ENCODE measurements at regions not wholly inside any gene's neighbourhood (a gene's known extent, or its start where the extent isn't known, plus 50 kb on each side); places are given as distances from the start of the nearest gene placed in this dataset.
A peak's percentile ranks its signal among the peaks of the same experiment; 100 is the strongest.
"Not testable (repeated sequence)": the region's sequence is repeated elsewhere in the genome, so short reads cannot be mapped to it uniquely, and the experiment has no call there.

DNA sequence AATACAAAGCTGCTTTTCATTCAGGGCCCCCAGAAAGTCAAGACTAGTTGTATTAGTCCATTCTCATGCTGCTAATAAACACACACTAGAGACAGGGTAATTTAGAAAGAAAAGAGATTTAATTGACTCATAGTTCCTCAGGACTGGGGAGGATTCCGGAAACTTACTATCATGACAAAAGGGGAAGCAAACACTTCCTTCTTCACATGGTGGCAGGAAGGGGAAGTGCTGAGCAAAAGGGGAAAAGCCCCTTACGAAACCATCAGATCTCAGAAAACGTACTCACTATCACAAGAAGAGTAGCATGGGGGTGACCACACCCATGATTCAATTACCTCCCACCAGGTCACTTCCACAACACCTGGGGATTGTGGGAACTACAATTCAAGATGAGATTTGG lies 373.8 kb upstream of the FRG1 start:
- not testable (repeated sequence) for H3K36me3 ChIP-seq, H3K4me3 ChIP-seq, H3K27ac ChIP-seq, H3K27me3 ChIP-seq, H3K4me1 ChIP-seq, H3K9ac ChIP-seq, H3K9me3 ChIP-seq, H3K4me2 ChIP-seq, H4K20me1 ChIP-seq

DNA sequence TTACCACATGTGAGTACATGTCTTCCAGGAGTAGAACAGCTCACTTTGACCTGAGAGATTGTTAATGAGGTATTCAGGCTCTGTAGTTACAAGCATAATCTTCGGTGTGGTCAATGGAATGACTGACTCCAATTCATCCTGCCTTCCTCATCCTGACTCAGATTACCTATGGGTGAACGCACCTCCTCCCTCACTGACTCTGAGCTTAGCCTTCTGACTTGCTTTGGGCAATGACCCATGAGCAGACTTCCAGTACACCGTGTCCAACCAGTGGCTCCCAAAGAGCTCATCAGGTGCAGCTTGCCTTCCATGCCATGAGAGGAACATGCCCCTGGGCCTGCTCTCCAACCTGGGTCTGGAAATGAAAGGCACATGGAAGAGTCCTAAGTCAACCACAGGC lies 361.0 kb upstream of the FRG1 start:
- not testable (repeated sequence) for H3K27ac ChIP-seq, H3K4me2 ChIP-seq, H3K36me3 ChIP-seq, H4K20me1 ChIP-seq, H3K9me3 ChIP-seq, H3K4me1 ChIP-seq, H3K4me3 ChIP-seq, H3K27me3 ChIP-seq, H3K9ac ChIP-seq

DNA sequence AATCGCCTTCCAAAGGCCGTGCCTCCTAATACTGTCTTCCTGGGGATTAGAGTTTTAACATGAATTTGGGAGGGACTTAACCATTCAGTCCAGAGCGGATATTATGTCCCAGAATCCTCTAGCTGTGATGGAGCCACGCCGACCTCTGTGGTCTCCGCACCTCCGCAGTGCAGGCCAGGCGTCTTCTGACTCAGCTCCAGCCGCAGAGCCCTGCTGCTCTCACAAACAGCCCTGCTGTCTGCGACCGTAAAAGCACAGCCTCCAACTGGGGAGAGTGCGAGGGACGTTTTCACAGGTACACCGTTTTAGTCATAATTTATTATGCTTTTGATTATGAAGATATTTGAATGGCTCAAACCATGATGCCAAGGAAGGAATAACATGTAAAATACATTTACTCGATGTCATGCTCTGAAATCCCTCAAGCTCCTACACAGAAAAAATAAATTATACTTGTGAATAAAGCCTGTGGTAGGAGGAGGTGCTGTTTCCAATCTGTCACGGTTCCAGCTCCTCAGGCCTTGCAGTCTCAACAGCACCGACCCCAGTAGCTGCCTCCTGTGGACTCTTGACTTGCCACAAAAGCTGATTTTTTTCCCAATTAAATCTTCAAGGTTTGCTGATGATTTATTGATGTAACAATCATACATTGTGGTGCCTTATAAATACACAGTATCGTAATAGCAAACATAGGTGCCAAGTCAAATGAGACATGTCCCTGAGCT lies 353.6 kb upstream of the FRG1 start:
- not testable (repeated sequence) for H4K20me1 ChIP-seq, H3K4me1 ChIP-seq, H3K9me3 ChIP-seq, H3K4me3 ChIP-seq, H3K36me3 ChIP-seq, H3K27me3 ChIP-seq, H3K9ac ChIP-seq, H3K4me2 ChIP-seq, H3K27ac ChIP-seq

DNA sequence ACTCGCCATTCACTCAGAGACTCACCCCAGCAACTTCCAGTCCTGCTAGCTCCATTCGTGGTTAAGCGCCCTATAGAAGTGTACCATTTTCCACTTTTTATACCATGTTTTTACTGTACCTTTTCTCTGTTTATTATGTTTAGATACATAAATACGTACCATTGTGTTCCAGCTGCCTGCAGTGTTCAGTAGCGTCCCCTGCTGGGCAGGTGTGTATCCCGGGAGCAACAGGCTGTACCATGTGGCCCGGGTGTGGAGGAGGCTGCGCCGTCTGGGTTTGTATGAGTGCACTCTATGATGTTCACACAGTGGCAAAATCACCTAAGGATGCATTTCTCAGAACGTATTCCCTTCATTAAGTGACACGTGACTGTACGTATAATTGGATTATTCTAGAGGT lies 351.5 kb upstream of the FRG1 start:
- H3K4me1 ChIP-seq, H3K4me3 ChIP-seq, H3K27me3 ChIP-seq, H3K36me3 ChIP-seq, H4K20me1 ChIP-seq, H3K9ac ChIP-seq, H3K27ac ChIP-seq, H3K9me3 ChIP-seq, H3K4me2 ChIP-seq: not testable (repeated sequence)

DNA sequence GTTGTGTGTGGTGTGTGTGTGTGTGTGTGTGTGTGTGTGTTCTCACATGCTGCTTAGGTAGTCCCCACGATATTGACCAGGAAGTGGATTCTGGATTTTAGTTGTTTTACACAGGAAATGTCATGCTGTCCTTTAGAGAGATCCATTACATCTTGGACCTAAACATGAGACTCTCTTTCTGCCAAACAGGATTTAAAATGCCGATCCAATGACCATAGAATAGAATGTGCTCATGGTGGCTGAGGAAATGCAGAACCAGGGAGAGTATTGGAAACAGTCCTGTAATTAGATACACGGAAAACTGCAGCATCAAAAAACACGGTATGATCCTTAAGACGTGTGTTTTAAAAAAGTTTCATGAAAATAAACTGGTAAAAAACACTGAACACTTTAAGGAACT lies 347.8 kb upstream of the FRG1 start:
- H3K27ac ChIP-seq, result no peak overlapping the region
- H3K4me3 ChIP-seq, result no peak overlapping the region
- no peaks in the 10 kb centered on the region for H3K9me3 ChIP-seq
- H3K36me3 ChIP-seq, result no peaks in the 10 kb centered on the region
- H3K27me3 ChIP-seq, result no peaks in the 10 kb centered on the region
- H3K9ac ChIP-seq, result no peak overlapping the region
- H4K20me1 ChIP-seq, result no peaks in the 10 kb centered on the region
- no peaks in the 10 kb centered on the region for H3K4me1 ChIP-seq
- TF ChIP-seq Cebpa-rat (IDR thresholded peaks at IDR 0.05), result no peak
- no peak overlapping the region for H3K4me2 ChIP-seq

DNA sequence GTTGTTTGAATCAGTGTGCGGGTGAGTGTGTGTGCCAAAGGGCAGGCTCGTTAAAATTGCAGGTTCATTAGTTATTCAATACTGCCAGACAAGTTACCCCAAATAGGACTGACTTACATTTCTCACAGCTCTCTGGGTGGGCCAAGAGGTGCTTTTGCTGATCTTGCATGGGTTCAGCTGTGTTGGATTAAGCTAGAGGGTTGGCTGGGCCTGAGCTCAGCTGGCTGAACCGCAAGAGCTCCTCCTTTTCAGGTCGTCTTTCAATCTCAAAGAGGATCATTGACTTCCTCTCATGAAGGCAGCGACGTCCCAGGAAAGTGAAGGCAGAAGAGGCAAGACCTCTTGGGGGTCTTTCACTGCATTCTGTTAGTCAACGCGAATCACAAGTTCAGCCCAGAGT lies 343.3 kb upstream of the FRG1 start:
- peaks cover 12% of the 10 kb centered on the region for H3K4me1 ChIP-seq
- no peak overlapping the region for H3K4me2 ChIP-seq
- TF ChIP-seq Cebpa-rat (IDR thresholded peaks at IDR 0.05), result no peak
- H3K9me3 ChIP-seq, result no peaks in the 10 kb centered on the region
- H3K4me3 ChIP-seq, result no peak overlapping the region
- no peaks in the 10 kb centered on the region for H4K20me1 ChIP-seq
- no peaks in the 10 kb centered on the region for H3K36me3 ChIP-seq
- no peaks in the 10 kb centered on the region for H3K27me3 ChIP-seq
- no peak overlapping the region for H3K9ac ChIP-seq
- H3K27ac ChIP-seq, result no peak overlapping the region

DNA sequence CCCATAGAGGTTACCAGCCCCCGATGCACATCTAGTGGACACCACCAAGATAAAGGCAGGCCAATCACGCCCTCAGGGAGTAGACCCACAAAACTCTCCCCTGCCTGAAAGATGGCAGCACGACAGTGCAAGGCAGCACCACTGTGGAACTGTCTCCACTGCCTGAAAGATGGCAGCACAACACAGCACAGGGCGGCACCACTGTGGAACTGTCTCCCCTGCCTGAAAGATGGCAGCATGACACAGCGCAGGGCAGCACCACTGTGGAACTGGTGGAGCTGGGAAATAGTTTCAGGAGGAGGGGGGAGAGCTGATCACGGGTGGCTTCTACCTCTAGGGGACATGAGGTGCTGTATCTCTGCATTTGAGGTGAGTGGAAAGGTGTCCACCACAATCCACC lies 340.4 kb upstream of the FRG1 start:
- Histone ChIP-seq H3K36me3 (no peaks in the 10 kb centered on the region), H3K27ac (no peak overlapping the region), H3K9ac (no peak overlapping the region), H3K4me1 (peaks cover 24% of the 10 kb centered on the region), H4K20me1 (no peaks in the 10 kb centered on the region), H3K9me3 (no peaks in the 10 kb centered on the region), H3K27me3 (no peaks in the 10 kb centered on the region), H3K4me3 (no peak overlapping the region), H3K4me2 (peak overlapping the region; percentile 50)
- TF ChIP-seq Cebpa-rat (IDR thresholded peaks at IDR 0.05), result no peak

DNA sequence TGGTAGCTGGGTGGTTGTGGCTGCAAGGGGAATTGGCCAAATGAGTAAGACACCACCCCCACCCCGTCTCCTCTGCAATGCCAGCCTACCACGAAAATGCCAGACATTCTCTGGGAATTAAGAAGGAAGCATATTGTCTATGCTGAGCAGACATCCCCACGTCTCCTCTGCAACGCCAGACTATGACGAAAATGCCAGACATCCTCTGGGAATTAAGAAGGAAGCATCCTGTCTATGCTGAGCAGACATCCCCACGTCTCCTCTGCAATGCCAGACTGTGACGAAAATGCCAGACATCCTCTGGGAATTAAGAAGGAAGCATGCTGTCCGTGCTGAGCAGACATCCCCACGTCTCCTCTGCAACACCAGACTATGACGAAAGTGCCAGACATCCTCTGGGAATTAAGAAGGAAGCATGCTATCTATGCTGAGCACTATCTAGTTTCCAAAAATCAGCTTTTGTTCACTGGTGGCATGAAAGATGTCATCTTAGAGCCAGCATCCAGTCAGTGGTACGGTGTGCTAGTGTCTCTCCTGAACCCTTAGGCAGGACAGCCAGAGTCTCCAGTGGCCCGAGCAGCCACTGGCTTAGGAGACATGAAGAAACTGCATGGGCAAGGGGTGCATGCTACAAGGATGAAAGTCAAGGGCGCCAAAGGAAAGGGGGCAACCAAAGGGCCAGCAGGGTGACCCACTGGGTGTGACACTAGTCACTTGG lies 339.8 kb upstream of the FRG1 start:
- Histone ChIP-seq H3K27me3 (no peaks in the 10 kb centered on the region), H3K4me2 (peak overlapping the region; percentile 50), H4K20me1 (no peaks in the 10 kb centered on the region), H3K9ac (no peak overlapping the region), H3K36me3 (no peaks in the 10 kb centered on the region), H3K9me3 (no peaks in the 10 kb centered on the region), H3K4me1 (peaks cover 28% of the 10 kb centered on the region), H3K27ac (no peak overlapping the region), H3K4me3 (no peak overlapping the region)
- TF ChIP-seq Cebpa-rat (IDR thresholded peaks at IDR 0.05), result no peak

DNA sequence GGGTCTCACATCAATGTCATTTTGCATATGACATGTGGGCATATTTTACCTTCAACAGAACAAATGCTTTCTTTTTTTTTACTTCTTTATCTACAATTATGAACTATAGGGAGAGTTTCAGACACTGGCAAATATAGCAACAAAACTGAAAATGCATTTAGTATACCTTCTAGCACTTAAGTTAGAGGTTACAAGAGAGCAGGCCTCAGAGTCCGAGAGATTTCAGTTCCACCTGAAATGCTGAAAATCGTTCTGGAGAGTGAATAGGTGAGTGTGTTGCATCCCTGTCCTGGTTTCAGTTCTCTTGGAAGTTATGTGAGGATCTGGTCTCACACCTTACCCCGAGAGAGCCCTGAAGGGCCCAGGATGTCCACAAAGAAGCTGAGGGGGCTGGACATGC lies 337.8 kb upstream of the FRG1 start:
- not testable (repeated sequence) for H3K9ac ChIP-seq, H3K27me3 ChIP-seq, H3K9me3 ChIP-seq, H3K4me3 ChIP-seq, H4K20me1 ChIP-seq, H3K27ac ChIP-seq, H3K36me3 ChIP-seq
- Histone ChIP-seq H3K4me1 (peaks cover 35% of the 10 kb centered on the region), H3K4me2 (peak overlapping the region; percentile 37; the same call in 1 of the 2 replicates)

DNA sequence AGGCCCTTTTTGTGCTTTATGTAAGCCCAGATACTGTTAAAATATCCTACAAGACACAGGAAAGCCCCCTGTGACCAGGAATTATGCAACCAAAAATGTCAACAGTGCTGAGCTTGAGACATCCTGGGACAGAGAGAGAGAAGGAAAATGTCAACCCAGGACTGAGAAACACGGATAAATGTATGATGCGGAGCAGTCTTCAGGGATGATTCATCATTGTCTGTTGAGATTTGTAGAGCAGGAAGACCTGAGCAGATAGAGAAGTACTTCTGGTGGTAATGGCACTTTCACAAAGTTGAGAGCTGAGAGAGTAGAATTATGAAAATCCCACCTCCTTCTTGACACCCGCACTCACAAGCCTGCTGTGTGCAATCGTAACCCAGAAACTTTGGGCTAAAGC lies 330.1 kb upstream of the FRG1 start:
- H3K27ac ChIP-seq, H3K36me3 ChIP-seq, H4K20me1 ChIP-seq, H3K27me3 ChIP-seq, H3K4me3 ChIP-seq, H3K9ac ChIP-seq, H3K4me2 ChIP-seq: not testable (repeated sequence)
- Histone ChIP-seq H3K4me1 (peaks cover 23% of the 10 kb centered on the region), H3K9me3 (peaks cover 15% of the 10 kb centered on the region)

DNA sequence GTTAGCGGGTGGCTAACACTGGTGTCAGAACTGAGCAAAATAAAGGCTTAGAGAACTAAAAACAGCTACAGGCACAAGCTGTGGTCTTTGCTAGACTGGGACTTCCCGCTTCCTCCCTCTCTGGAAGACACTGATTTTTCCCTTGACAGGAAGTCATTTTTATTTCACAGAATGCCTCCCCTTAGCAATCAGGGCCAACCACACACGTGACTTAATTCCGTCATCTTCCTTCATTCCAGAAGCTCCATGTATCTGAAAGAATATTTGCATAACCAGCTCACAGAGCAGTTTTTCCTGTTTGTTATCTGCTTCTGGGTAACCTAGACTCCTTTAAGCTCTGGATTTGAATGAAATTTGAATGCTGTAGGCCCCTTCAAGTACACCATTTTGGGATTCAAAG lies 327.5 kb upstream of the FRG1 start:
- Histone ChIP-seq H3K9ac (no peak overlapping the region), H3K4me2 (0 out of 2 replicates have a peak overlapping the region, but pooled peaks have one; percentile 9), H3K27me3 (no peaks in the 10 kb centered on the region), H4K20me1 (no peaks in the 10 kb centered on the region), H3K4me3 (no peak overlapping the region), H3K4me1 (peaks cover 12% of the 10 kb centered on the region), H3K36me3 (no peaks in the 10 kb centered on the region), H3K27ac (no peak overlapping the region), H3K9me3 (peaks cover 21% of the 10 kb centered on the region)
- TF ChIP-seq Cebpa-rat (IDR thresholded peaks at IDR 0.05), result no peak
